Right lobe of liver (tissue), 4 donors: ENCODE measurements at regions not wholly inside any gene's neighbourhood (a gene's known extent, or its start where the extent isn't known, plus 50 kb on each side); places are given as distances from the start of the nearest gene placed in this dataset.

ENCODE experiments used
- CTCF ChIP-seq, 4 donors: fragments of 200-600 bp in 3 of 4; fragments of 450-650 bp in 1 of 4; IDR thresholded peaks; one replicate each; pipeline versions ENCODE4 v1.5.1 to v1.8.0; 2016 to 2022; ENCODE audit warnings: antibody characterized with exemption in 4 of 4, mild to moderate bottlenecking in 2 of 4
- POLR2A ChIP-seq: fragments of 450-650 bp; IDR thresholded peaks from one replicate; pipeline ENCODE4 v1.6.1; 2017; ENCODE audit warnings: antibody characterized with exemption, mild to moderate bottlenecking
- donor health status: DM: no; HTN: no; CAD: no.
- donor health status: DM: no; HTN: no; CAD: no.
- donor health status: DM: no; HTN: yes; CAD: no.

- TF ChIP-seq CTCF (IDR thresholded peaks at IDR 0.05), result no peak
- no peak for TF ChIP-seq POLR2A
These were observed 210.5 kb upstream of the ISX start for GRCh38 chr22:34855471-34855870.
